ENCODE measurements at regions not wholly inside any gene's neighbourhood (a gene's known extent, or its start where the extent isn't known, plus 50 kb on each side); places are given as distances from the start of the nearest gene placed in this dataset.

GRCh38 chr5:125357660-125358059, 611.2 kb upstream of the ZNF608 start:
- TF ChIP-seq CTCF (IDR thresholded peaks at IDR 0.05; ENCODE audit: control insufficient read depth, extremely low read depth, insufficient read depth): no peak
- no peak for DNase-seq (ENCODE audit: low read depth)
- no peak overlapping the region for H3K4me3 ChIP-seq (ENCODE audit: low read depth, low read length)

GRCh38 chr5:125365747-125366146, 619.3 kb upstream of the ZNF608 start:
- H3K4me3 ChIP-seq (ENCODE audit: low read depth, low read length): no peak overlapping the region
- no peak for DNase-seq (ENCODE audit: low read depth)
- no peak for TF ChIP-seq CTCF (IDR thresholded peaks at IDR 0.05; ENCODE audit: control insufficient read depth, extremely low read depth, insufficient read depth)

GRCh38 chr5:125367702-125368101, 621.3 kb upstream of the ZNF608 start:
- no peak for TF ChIP-seq CTCF (IDR thresholded peaks at IDR 0.05; ENCODE audit: control insufficient read depth, extremely low read depth, insufficient read depth)
- no peak for DNase-seq (ENCODE audit: low read depth)

GRCh38 chr5:125370461-125371205, 624.2 kb upstream of the ZNF608 start:
- no peak for TF ChIP-seq CTCF (IDR thresholded peaks at IDR 0.05; ENCODE audit: control insufficient read depth, extremely low read depth, insufficient read depth)
- no peak overlapping the region for H3K4me3 ChIP-seq (ENCODE audit: low read depth, low read length)
- no peak for DNase-seq (ENCODE audit: low read depth)

More at GRCh38 chr5:125367702-125368101, 621.3 kb upstream of the ZNF608 start:
- H3K4me3 ChIP-seq (ENCODE audit: low read depth, low read length): no peak overlapping the region

GRCh38 chr5:125372694-125373631, 626.5 kb upstream of the ZNF608 start:
- no peak for TF ChIP-seq CTCF (IDR thresholded peaks at IDR 0.05; ENCODE audit: control insufficient read depth, extremely low read depth, insufficient read depth)
- no peak overlapping the region for H3K4me3 ChIP-seq (ENCODE audit: low read depth, low read length)
- no peak for DNase-seq (ENCODE audit: low read depth)

- H3K4me3 ChIP-seq (ENCODE audit: low read depth, low read length): no peak overlapping the region
- no peak for DNase-seq (ENCODE audit: low read depth)
- no peak for TF ChIP-seq CTCF (IDR thresholded peaks at IDR 0.05; ENCODE audit: control insufficient read depth, extremely low read depth, insufficient read depth)
Observed at GRCh38 chr5:125375143-125375542, 628.7 kb upstream of the ZNF608 start.

Measured in LNCaP clone FGC (cell line).